HCT116 (cell line): ENCODE measurements at regions not wholly inside any gene's neighbourhood (a gene's known extent, or its start where the extent isn't known, plus 50 kb on each side); places are given as distances from the start of the nearest gene placed in this dataset.

ENCODE experiments used
- ATAC-seq: fragments of 200-7000 bp; cut with Tn5 transposase; 2 replicates; pipeline ENCODE4 v1.9.1; 2020; ENCODE audit warnings: mild to moderate bottlenecking, moderate library complexity
- BruUV-seq: library from RNA; stranded (reverse); fragments of 400-500 nt; replicated peaks from 2 replicates; lab custom pipeline; 2021; lab: Mats Ljungman, UMichigan
- CTCF ChIA-PET: fragments of 300-600 bp; sonication (Branson Sonifier 250); formaldehyde crosslinking; loops from one replicate; lab custom pipeline; 2021; ENCODE audit warnings: antibody characterized with exemption; lab: Charles Lee
- POLR2A ChIA-PET: fragments of 300-600, 350-600 bp; sonication (Branson Sonifier 250); formaldehyde crosslinking; loops from one replicate; lab custom pipeline; 2021; ENCODE audit warnings: antibody characterized with exemption; lab: Charles Lee
- RAD21 ChIA-PET, 2 experiments: fragments of 300-600 bp; sonication (Branson Sonifier 250); formaldehyde crosslinking; loops; one replicate each; lab custom pipeline; 2023; ENCODE audit warnings: low total read pairs in 2 of 2; ENCODE audit not compliant: uncharacterized antibody in 2 of 2, unreplicated experiment in 2 of 2, low non-redundant PET in 1 of 2; lab: Charles Lee
- DNase-seq: peaks from one replicate; pipeline ENCODE4 v3.0.0-alpha.2; 2010; ENCODE audit warnings: low read depth, low spot score
- H2AFZ ChIP-seq: fragments of 200-600 bp; shearing (Covaris generic), sonication (generic); 2 replicates; pipeline ENCODE4 v1.6.1; 2017; ENCODE audit warnings: low read depth, mixed run types, mixed read lengths, antibody characterized with exemption, low read length; ENCODE audit not compliant: poor library complexity, severe bottlenecking
- H3K27ac ChIP-seq: 2 replicates; pipeline ENCODE4 v1.5.1; 2012; ENCODE audit warnings: low read depth, low read length
- H3K27me3 ChIP-seq: fragments of 200-600 bp; sonication (generic); 2 replicates; pipeline ENCODE4 v1.6.1; 2016; ENCODE audit warnings: mixed run types, low read length, mixed read lengths; ENCODE audit not compliant: insufficient read depth
- H3K36me3 ChIP-seq, 2 experiments: fragments of 200-500 bp in 1 of 2; fragments of 200-600 bp in 1 of 2; sonication (Bioruptor generic) in 1 of 2; sonication (generic) in 1 of 2; 2 replicates each; pipeline versions ENCODE4 v1.5.1 to v1.6.1; 2014 to 2016; ENCODE audit warnings: low read length in 2 of 2, inconsistent platforms in 1 of 2, mixed read lengths in 1 of 2, mixed run types in 1 of 2; ENCODE audit not compliant: insufficient read depth in 2 of 2, control insufficient read depth in 1 of 2
- H3K4me1 ChIP-seq, 2 experiments: fragments of 200-600 bp in 1 of 2; sonication (generic) in 1 of 2; 2 replicates each; pipeline versions ENCODE4 v1.5.1 to v1.6.1; 2012 to 2017; ENCODE audit warnings: low read length in 2 of 2, inconsistent platforms in 1 of 2, mild to moderate bottlenecking in 1 of 2, mixed read lengths in 1 of 2, mixed run types in 1 of 2, moderate library complexity in 1 of 2; ENCODE audit not compliant: insufficient read depth in 2 of 2, control insufficient read depth in 1 of 2
- H3K4me2 ChIP-seq: fragments of 200-600 bp; sonication (generic); 2 replicates; pipeline ENCODE4 v1.6.1; 2017; ENCODE audit warnings: mixed run types, low read length, mixed read lengths
- H3K4me3 ChIP-seq, 2 experiments: fragments of 200-600 bp in 1 of 2; sonication (generic) in 1 of 2; replicated peaks in 1 of 2; 2 replicates each; pipeline ENCODE4 v1.5.1; 2011 to 2016; ENCODE audit warnings: low read length in 2 of 2, control low read depth in 1 of 2, low read depth in 1 of 2, mild to moderate bottlenecking in 1 of 2, mixed read lengths in 1 of 2, mixed run types in 1 of 2
- H3K79me2 ChIP-seq: fragments of 200-600 bp; sonication (generic); 2 replicates; pipeline ENCODE4 v1.6.1; 2017; ENCODE audit warnings: mild to moderate bottlenecking, mixed run types, low read length, moderate library complexity, mixed read lengths; ENCODE audit not compliant: insufficient read depth
- H3K9ac ChIP-seq: fragments of 200-600 bp; sonication (generic); 2 replicates; pipeline ENCODE4 v1.6.1; 2016; ENCODE audit warnings: low read length, mixed read lengths
- H3K9me2 ChIP-seq: fragments of 200-600 bp; sonication (generic), shearing (Covaris generic); 2 replicates; pipeline ENCODE4 v1.6.1; 2017; ENCODE audit warnings: mixed run types, mild to moderate bottlenecking, moderate library complexity; ENCODE audit not compliant: insufficient read depth
- H3K9me3 ChIP-seq, 2 experiments: fragments of 200-500 bp in 1 of 2; fragments of 200-600 bp in 1 of 2; sonication (Bioruptor generic) in 1 of 2; sonication (generic) in 1 of 2; 2 replicates each; pipeline ENCODE4 v1.6.1; 2014 to 2017; ENCODE audit warnings: low read length in 2 of 2, mixed read lengths in 2 of 2, inconsistent platforms in 1 of 2, low read depth in 1 of 2, mild to moderate bottlenecking in 1 of 2, mixed run types in 1 of 2, moderate library complexity in 1 of 2; ENCODE audit not compliant: control insufficient read depth in 1 of 2, insufficient read depth in 1 of 2
- H4K20me1 ChIP-seq: fragments of 200-600 bp; sonication (generic), shearing (Covaris generic); 2 replicates; pipeline ENCODE4 v1.6.1; 2017; ENCODE audit warnings: mixed run types, mild to moderate bottlenecking, moderate library complexity; ENCODE audit not compliant: insufficient read depth
- CTCF ChIP-seq, 3 experiments: fragments of 200-600 bp in 1 of 3; sonication (generic) in 1 of 3; IDR thresholded peaks in 2 of 3; conservative IDR thresholded peaks in 1 of 3; 2 replicates each; pipeline ENCODE4 v1.5.1; 2012 to 2017; ENCODE audit warnings: low read depth in 2 of 3, low read length in 2 of 3, antibody characterized with exemption in 1 of 3, borderline replicate concordance in 1 of 3, control low read depth in 1 of 3, mild to moderate bottlenecking in 1 of 3, mixed read lengths in 1 of 3, mixed run types in 1 of 3, moderate library complexity in 1 of 3; ENCODE audit not compliant: insufficient read depth in 1 of 3
- ELF1 ChIP-seq: IDR thresholded peaks from 2 replicates; pipeline ENCODE4 v1.6.1; 2012; ENCODE audit warnings: low read depth, borderline replicate concordance
- POLR2AphosphoS5 ChIP-seq: IDR thresholded peaks from 2 replicates; pipeline ENCODE4 v1.6.1; 2011; ENCODE audit warnings: mild to moderate bottlenecking, low read depth, low read length, moderate library complexity
- REST ChIP-seq: IDR thresholded peaks from 2 replicates; pipeline ENCODE4 v1.6.1; 2012; ENCODE audit warnings: low read depth
- SIN3A ChIP-seq: IDR thresholded peaks from 2 replicates; pipeline ENCODE4 v1.6.1; 2012; ENCODE audit warnings: low read depth
- YY1 ChIP-seq: IDR thresholded peaks from 2 replicates; pipeline ENCODE4 v1.6.1; 2011; ENCODE audit warnings: low read length, low read depth, moderate library complexity, mild to moderate bottlenecking; ENCODE audit not compliant: insufficient replicate concordance; ENCODE audit errors: extremely low read depth
- ZFX ChIP-seq: fragments of 450-650 bp; IDR thresholded peaks from 2 replicates; pipeline ENCODE4 v1.6.1; 2017
- intact Hi-C: fragments of 100-400 bp; cut with micrococcal nuclease; formaldehyde crosslinking; loops from 2 replicates; pipeline ENCODE4 v1.10.0; 2022

GRCh38 chr1:73096841-73097240 lies 814.5 kb upstream of the NEGR1 start:
- Histone ChIP-seq H3K4me3 (no peak overlapping the region), H4K20me1 (no peaks in the 10 kb centered on the region), H3K4me1 (no peaks in the 10 kb centered on the region), H3K79me2 (no peaks in the 10 kb centered on the region), H3K4me2 (no peak overlapping the region), H3K9me3 (peaks cover 11 to 14% of the 10 kb centered on the region in 2 experiments; a peak in 3 of 4 replicates), H3K36me3 (no peaks in the 10 kb centered on the region), H3K9me2 (no peaks in the 10 kb centered on the region), H2AFZ (no peak overlapping the region), H3K27me3 (no peaks in the 10 kb centered on the region), H3K27ac (no peak overlapping the region), H3K9ac (no peak overlapping the region)
- BruUV-seq = no TSS peak
- intact Hi-C loops = no loop called here
- no peak for DNase-seq
- ChIA-PET CTCF (no interaction called here), RAD21 (no interaction called here), POLR2A (no interaction called here)
- ATAC-seq = no peak
- TF ChIP-seq YY1 (no peak), SIN3A (no peak), ELF1 (no peak), REST (no peak), POLR2AphosphoS5 (no peak), ZFX (no peak)

GRCh38 chr1:73092383-73092782 lies 810.0 kb upstream of the NEGR1 start:
- Histone ChIP-seq H3K4me1 (no peaks in the 10 kb centered on the region), H3K9me3 (peaks cover 13 to 14% of the 10 kb centered on the region in 2 experiments; a peak in 3 of 4 replicates), H4K20me1 (no peaks in the 10 kb centered on the region), H3K36me3 (no peaks in the 10 kb centered on the region), H3K9ac (no peak overlapping the region), H3K4me2 (no peak overlapping the region), H3K79me2 (no peaks in the 10 kb centered on the region), H3K27me3 (no peaks in the 10 kb centered on the region)
- CTCF ChIA-PET = no interaction called here
- BruUV-seq = no TSS peak
- no peak for TF ChIP-seq CTCF (IDR thresholded peaks at IDR 0.05 in 2 of 3, conservative IDR thresholded peaks at IDR 0.05 in 1 of 3; ENCODE audit: borderline replicate concordance in 1 of 3, insufficient read depth in 1 of 3, low read depth in 2 of 3, low read length in 2 of 3)
- TF ChIP-seq, all 23 proteins: peak for 0
- ATAC-seq (no peak), DNase-seq (no peak)
- H3K4me3 ChIP-seq = no peak overlapping the region
- intact Hi-C loops = no loop called here
- no peaks in the 10 kb centered on the region for H3K9me2 ChIP-seq
- H3K27ac ChIP-seq = no peak overlapping the region
- ChIA-PET RAD21 (no interaction called here), POLR2A (no interaction called here)
- H2AFZ ChIP-seq = no peak overlapping the region
